HG03558 (cell line): ENCODE measurements at regions not wholly inside any gene's neighbourhood (a gene's known extent, or its start where the extent isn't known, plus 50 kb on each side); places are given as distances from the start of the nearest gene placed in this dataset.
"Not testable (repeated sequence)": the region's sequence is repeated elsewhere in the genome, so short reads cannot be mapped to it uniquely, and the experiment has no call there.

ENCODE experiments used
- ATAC-seq: cut with Tn5 transposase; IDR thresholded peaks from one replicate; pipeline ENCODE4 v1.9.1; 2021; ENCODE audit warnings: moderate number of reproducible peaks; ENCODE audit not compliant: unreplicated experiment; ENCODE audit errors: extremely low read depth

GRCh38 chr12:82625523-82625922 lies 61.2 kb upstream of the TMTC2 start:
- ATAC-seq: no peak

- no peak for ATAC-seq
These were observed 58.9 kb upstream of the TMTC2 start for GRCh38 chr12:82627799-82628198.

GRCh38 chr12:82634495-82635258 lies 52.0 kb upstream of the TMTC2 start:
- not testable (repeated sequence) for ATAC-seq

GRCh38 chr12:82635263-82635662 lies 51.4 kb upstream of the TMTC2 start:
- ATAC-seq: no peak
